ENCODE measurements at regions not wholly inside any gene's neighbourhood (a gene's known extent, or its start where the extent isn't known, plus 50 kb on each side); places are given as distances from the start of the nearest gene placed in this dataset.

GRCh38 chr10:62616885-62617590, 187.5 kb upstream of the ADO start:
- TF ChIP-seq CTCF (conservative IDR thresholded peaks at IDR 0.05; ENCODE audit: low read depth, low read length) (no peak), EZH2phosphoT487 (IDR thresholded peaks at IDR 0.05; ENCODE audit: borderline replicate concordance, low read length) (no peak), EZH2 (IDR thresholded peaks at IDR 0.05; ENCODE audit: low read length, unreplicated experiment) (no peak)
